Ishikawa (cell line): ENCODE measurements at regions not wholly inside any gene's neighbourhood (a gene's known extent, or its start where the extent isn't known, plus 50 kb on each side); places are given as distances from the start of the nearest gene placed in this dataset.

Experiments
- CEBPB ChIP-seq: IDR thresholded peaks from 2 replicates; pipeline ENCODE4 v1.6.1; 2012
- CREB1 ChIP-seq: IDR thresholded peaks from 2 replicates; pipeline ENCODE4 v1.6.1; 2012; ENCODE audit warnings: low read depth
- EGR1 ChIP-seq: IDR thresholded peaks from 2 replicates; pipeline ENCODE4 v1.6.1; 2012
- EP300 ChIP-seq: IDR thresholded peaks from 2 replicates; pipeline ENCODE4 v1.6.1; 2012; ENCODE audit warnings: borderline replicate concordance
- FOXM1 ChIP-seq: IDR thresholded peaks from 2 replicates; pipeline ENCODE4 v1.6.1; 2012; ENCODE audit warnings: low read depth, borderline replicate concordance
- NFIC ChIP-seq: IDR thresholded peaks from 2 replicates; pipeline ENCODE4 v1.6.1; 2012
- RAD21 ChIP-seq: IDR thresholded peaks from 2 replicates; pipeline ENCODE4 v1.6.1; 2012; ENCODE audit warnings: low read depth
- TAF1 ChIP-seq: IDR thresholded peaks from 2 replicates; pipeline ENCODE4 v1.6.1; 2012; ENCODE audit warnings: low read depth, mild to moderate bottlenecking
- TCF12 ChIP-seq: IDR thresholded peaks from 2 replicates; pipeline ENCODE4 v1.6.1; 2012; ENCODE audit warnings: low read depth
- TEAD4 ChIP-seq: IDR thresholded peaks from 2 replicates; pipeline ENCODE4 v1.6.1; 2012
- YY1 ChIP-seq: IDR thresholded peaks from 2 replicates; pipeline ENCODE4 v1.6.1; 2012; ENCODE audit warnings: low read depth
- ZBTB7A ChIP-seq: IDR thresholded peaks from 2 replicates; pipeline ENCODE4 v1.6.1; 2012; ENCODE audit warnings: low read depth
- TF ChIP-seq, protein P1 (sequence below): IDR thresholded peaks from 2 replicates; pipeline ENCODE4 v1.6.1; 2012; ENCODE audit warnings: low read depth, mild to moderate bottlenecking
- TF ChIP-seq, protein P2 (sequence below): IDR thresholded peaks from 2 replicates; pipeline ENCODE4 v1.6.1; 2012

DNA sequence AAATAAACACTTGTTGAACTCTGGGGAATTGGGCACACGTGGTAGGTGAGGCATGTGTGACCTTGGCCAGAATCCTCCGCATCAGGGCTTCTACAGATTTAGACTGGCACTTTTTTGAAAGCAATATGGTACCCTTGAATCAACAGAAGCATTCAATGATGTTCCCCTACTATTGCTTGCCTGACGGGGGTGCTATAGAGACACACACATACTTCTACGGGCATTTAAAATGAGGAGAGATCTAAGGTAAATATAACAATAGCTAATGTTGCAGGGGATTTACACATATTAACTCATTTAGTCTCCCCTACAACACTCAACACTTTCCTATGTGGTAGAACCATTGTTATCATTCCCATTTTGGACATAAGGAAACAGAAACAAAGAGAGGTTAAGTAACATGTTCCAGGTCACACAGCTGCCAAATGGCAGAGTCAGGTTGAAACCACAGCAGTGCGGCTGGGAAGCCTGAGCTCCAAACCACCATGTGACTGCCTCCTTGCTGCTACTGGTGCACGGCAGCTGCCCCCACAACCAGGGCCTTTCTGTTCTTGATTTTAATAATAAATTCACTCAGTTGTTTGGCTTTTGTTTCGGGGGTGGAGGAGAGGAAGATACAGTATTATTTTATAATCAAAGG lies 147.4 kb downstream of the ZNF281 start:
- no peak for TF ChIP-seq EP300
- TF ChIP-seq CEBPB = no peak
- TF ChIP-seq TEAD4 = no peak
- TF ChIP-seq, protein P1, sequence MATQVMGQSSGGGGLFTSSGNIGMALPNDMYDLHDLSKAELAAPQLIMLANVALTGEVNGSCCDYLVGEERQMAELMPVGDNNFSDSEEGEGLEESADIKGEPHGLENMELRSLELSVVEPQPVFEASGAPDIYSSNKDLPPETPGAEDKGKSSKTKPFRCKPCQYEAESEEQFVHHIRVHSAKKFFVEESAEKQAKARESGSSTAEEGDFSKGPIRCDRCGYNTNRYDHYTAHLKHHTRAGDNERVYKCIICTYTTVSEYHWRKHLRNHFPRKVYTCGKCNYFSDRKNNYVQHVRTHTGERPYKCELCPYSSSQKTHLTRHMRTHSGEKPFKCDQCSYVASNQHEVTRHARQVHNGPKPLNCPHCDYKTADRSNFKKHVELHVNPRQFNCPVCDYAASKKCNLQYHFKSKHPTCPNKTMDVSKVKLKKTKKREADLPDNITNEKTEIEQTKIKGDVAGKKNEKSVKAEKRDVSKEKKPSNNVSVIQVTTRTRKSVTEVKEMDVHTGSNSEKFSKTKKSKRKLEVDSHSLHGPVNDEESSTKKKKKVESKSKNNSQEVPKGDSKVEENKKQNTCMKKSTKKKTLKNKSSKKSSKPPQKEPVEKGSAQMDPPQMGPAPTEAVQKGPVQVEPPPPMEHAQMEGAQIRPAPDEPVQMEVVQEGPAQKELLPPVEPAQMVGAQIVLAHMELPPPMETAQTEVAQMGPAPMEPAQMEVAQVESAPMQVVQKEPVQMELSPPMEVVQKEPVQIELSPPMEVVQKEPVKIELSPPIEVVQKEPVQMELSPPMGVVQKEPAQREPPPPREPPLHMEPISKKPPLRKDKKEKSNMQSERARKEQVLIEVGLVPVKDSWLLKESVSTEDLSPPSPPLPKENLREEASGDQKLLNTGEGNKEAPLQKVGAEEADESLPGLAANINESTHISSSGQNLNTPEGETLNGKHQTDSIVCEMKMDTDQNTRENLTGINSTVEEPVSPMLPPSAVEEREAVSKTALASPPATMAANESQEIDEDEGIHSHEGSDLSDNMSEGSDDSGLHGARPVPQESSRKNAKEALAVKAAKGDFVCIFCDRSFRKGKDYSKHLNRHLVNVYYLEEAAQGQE = no peak
- TF ChIP-seq, protein P2, sequence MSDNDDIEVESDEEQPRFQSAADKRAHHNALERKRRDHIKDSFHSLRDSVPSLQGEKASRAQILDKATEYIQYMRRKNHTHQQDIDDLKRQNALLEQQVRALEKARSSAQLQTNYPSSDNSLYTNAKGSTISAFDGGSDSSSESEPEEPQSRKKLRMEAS = no peak
- peak; percentile 11; the same call in 1 of the 2 replicates for TF ChIP-seq RAD21
- TF ChIP-seq TAF1 = no peak
- TF ChIP-seq FOXM1 = no peak
- no peak for TF ChIP-seq YY1
- no peak for TF ChIP-seq CREB1
- TF ChIP-seq TCF12 = no peak
- no peak for TF ChIP-seq EGR1
- TF ChIP-seq ZBTB7A = no peak
- TF ChIP-seq NFIC = no peak
